HCT116 (cell line): ENCODE measurements at regions not wholly inside any gene's neighbourhood (a gene's known extent, or its start where the extent isn't known, plus 50 kb on each side); places are given as distances from the start of the nearest gene placed in this dataset.

Experiments
- ATF3 ChIP-seq: IDR thresholded peaks from 2 replicates; pipeline ENCODE4 v1.6.1; 2012
- CTCF ChIP-seq, 3 experiments: fragments of 200-600 bp in 1 of 3; sonication (generic) in 1 of 3; IDR thresholded peaks in 2 of 3; conservative IDR thresholded peaks in 1 of 3; 2 replicates each; pipeline ENCODE4 v1.5.1; 2012 to 2017; ENCODE audit warnings: low read depth in 2 of 3, low read length in 2 of 3, antibody characterized with exemption in 1 of 3, borderline replicate concordance in 1 of 3, control low read depth in 1 of 3, mild to moderate bottlenecking in 1 of 3, mixed read lengths in 1 of 3, mixed run types in 1 of 3, moderate library complexity in 1 of 3; ENCODE audit not compliant: insufficient read depth in 1 of 3
- EGR1 ChIP-seq: IDR thresholded peaks from 2 replicates; pipeline ENCODE4 v1.6.1; 2012; ENCODE audit warnings: low read depth
- EZH2 ChIP-seq: fragments of 200-600 bp; sonication (generic); IDR thresholded peaks from 2 replicates; pipeline ENCODE4 v1.6.1; 2017; ENCODE audit warnings: antibody characterized with exemption, mixed run types
- JUND ChIP-seq: IDR thresholded peaks from 2 replicates; pipeline ENCODE4 v1.6.1; 2012
- POLR2A ChIP-seq: IDR thresholded peaks from 2 replicates; pipeline ENCODE4 v1.7.0; 2011; ENCODE audit warnings: borderline replicate concordance; ENCODE audit not compliant: insufficient read depth, insufficient read length; ENCODE audit errors: extremely low read depth
- POLR2AphosphoS5 ChIP-seq: IDR thresholded peaks from 2 replicates; pipeline ENCODE4 v1.6.1; 2011; ENCODE audit warnings: mild to moderate bottlenecking, low read depth, low read length, moderate library complexity
- RAD21 ChIP-seq: IDR thresholded peaks from 2 replicates; pipeline ENCODE4 v1.6.1; 2012; ENCODE audit warnings: low read depth, mild to moderate bottlenecking
- REST ChIP-seq: IDR thresholded peaks from 2 replicates; pipeline ENCODE4 v1.6.1; 2012; ENCODE audit warnings: low read depth
- SP1 ChIP-seq: IDR thresholded peaks from 2 replicates; pipeline ENCODE4 v1.6.1; 2012; ENCODE audit warnings: low read depth
- YY1 ChIP-seq: IDR thresholded peaks from 2 replicates; pipeline ENCODE4 v1.6.1; 2011; ENCODE audit warnings: low read length, low read depth, moderate library complexity, mild to moderate bottlenecking; ENCODE audit not compliant: insufficient replicate concordance; ENCODE audit errors: extremely low read depth
- ZBTB33 ChIP-seq: IDR thresholded peaks from 2 replicates; pipeline ENCODE4 v1.6.1; 2011; ENCODE audit warnings: mild to moderate bottlenecking, low read length, moderate library complexity; ENCODE audit not compliant: insufficient replicate concordance; ENCODE audit errors: extremely low read depth

- no peak for TF ChIP-seq EZH2
- TF ChIP-seq CTCF (IDR thresholded peaks at IDR 0.05 in 2 of 3, conservative IDR thresholded peaks at IDR 0.05 in 1 of 3; ENCODE audit: borderline replicate concordance in 1 of 3, insufficient read depth in 1 of 3, low read depth in 2 of 3, low read length in 2 of 3): no peak
- no peak for TF ChIP-seq POLR2AphosphoS5
- TF ChIP-seq POLR2A: no peak
- no peak for TF ChIP-seq REST
- no peak for TF ChIP-seq RAD21
- TF ChIP-seq ZBTB33: no peak
- TF ChIP-seq EGR1: no peak
- no peak for TF ChIP-seq YY1
- no peak for TF ChIP-seq ATF3
- no peak for TF ChIP-seq SP1
- no peak for TF ChIP-seq JUND
Observed at GRCh38 chr13:61107989-61108388, 307.7 kb downstream of the PCDH20 start.
